ENCODE measurements at regions not wholly inside any gene's neighbourhood (a gene's known extent, or its start where the extent isn't known, plus 50 kb on each side); places are given as distances from the start of the nearest gene placed in this dataset.

GRCh38 chr13:58247080-58247479, 615.5 kb downstream of the PCDH17 start:
- TF ChIP-seq POLR2A (IDR thresholded peaks at IDR 0.05) (no peak), CTCF (IDR thresholded peaks at IDR 0.05) (no peak)
- peak; percentile 71 to 91 (median 80) for ATAC-seq
- intact Hi-C loops (cut with DNase I): no loop called here

GRCh38 chr13:58254943-58255342, 623.4 kb downstream of the PCDH17 start:
- TF ChIP-seq POLR2A (IDR thresholded peaks at IDR 0.05): no peak
- no peak for TF ChIP-seq CTCF (IDR thresholded peaks at IDR 0.05)
- ATAC-seq (no peak), DNase-seq (no peak)
- intact Hi-C loops (cut with DNase I): no loop called here
- Histone ChIP-seq H3K27me3 (no peaks in the 10 kb centered on the region), H3K4me3 (no peak overlapping the region), H3K4me1 (no peaks in the 10 kb centered on the region), H3K36me3 (no peaks in the 10 kb centered on the region), H3K9me3 (peaks cover 0 to 3% (median 0%) of the 10 kb centered on the region in 12 donors), H3K27ac (no peak overlapping the region)
- WGBS, 4 donors: 76 to 97% (median 88%) methylated on average over 1 of the region's 1 CpG

More at GRCh38 chr13:58247080-58247479, 615.5 kb downstream of the PCDH17 start:
- H3K27me3 ChIP-seq: no peaks in the 10 kb centered on the region
- peaks cover 0 to 18% (median 3%) of the 10 kb centered on the region in 12 donors for H3K9me3 ChIP-seq
- 30 to 39% (median 37%) methylated on average over 2 of the region's 2 CpGs for WGBS, 4 donors
- peak overlapping the region in 4 of 12 donors; percentile 7 to 52 (median 20) for H3K27ac ChIP-seq
- no peaks in the 10 kb centered on the region for H3K36me3 ChIP-seq
- no peak overlapping the region for H3K4me3 ChIP-seq
- H3K4me1 ChIP-seq: no peaks in the 10 kb centered on the region
- no peak for DNase-seq

- no peaks in the 10 kb centered on the region for H3K9me3 ChIP-seq
- DNase-seq (no peak), ATAC-seq (no peak)
- H3K27ac ChIP-seq: no peak overlapping the region
- H3K4me1 ChIP-seq: no peaks in the 10 kb centered on the region
- no peaks in the 10 kb centered on the region for H3K27me3 ChIP-seq
- no peak overlapping the region for H3K4me3 ChIP-seq
- no peak for TF ChIP-seq CTCF (IDR thresholded peaks at IDR 0.05)
- no peak for TF ChIP-seq POLR2A (IDR thresholded peaks at IDR 0.05)
- H3K36me3 ChIP-seq: no peaks in the 10 kb centered on the region
- WGBS, 4 donors: 85 to 94% (median 92%) methylated on average over 1 of the region's 1 CpG
- intact Hi-C loops (cut with DNase I): no loop called here
Measured at GRCh38 chr13:58266271-58266670, 634.7 kb downstream of the PCDH17 start.

- Histone ChIP-seq H3K4me1 (peaks cover 0 to 3% (median 0%) of the 10 kb centered on the region in 12 donors), H3K9me3 (no peaks in the 10 kb centered on the region), H3K27ac (no peak overlapping the region), H3K4me3 (no peak overlapping the region), H3K27me3 (no peaks in the 10 kb centered on the region), H3K36me3 (no peaks in the 10 kb centered on the region)
- intact Hi-C loops (cut with DNase I): no loop called here
- WGBS, 4 donors: 88 to 94% (median 91%) methylated on average over 4 of the region's 4 CpGs
- TF ChIP-seq CTCF (IDR thresholded peaks at IDR 0.05) (no peak), POLR2A (IDR thresholded peaks at IDR 0.05) (no peak)
- DNase-seq (no peak), ATAC-seq (no peak)
Measured at GRCh38 chr13:58298556-58299135, 667.1 kb downstream of the PCDH17 start.

All from heart left ventricle (tissue), 16 donors.